ENCODE measurements at regions not wholly inside any gene's neighbourhood (a gene's known extent, or its start where the extent isn't known, plus 50 kb on each side); places are given as distances from the start of the nearest gene placed in this dataset.

- Histone ChIP-seq H3F3A (ENCODE audit: low read depth) (no peaks in the 10 kb centered on the region), H3K9ac (no peak overlapping the region), H3K4me1 (peaks cover 14% of the 10 kb centered on the region), H3K36me3 (no peaks in the 10 kb centered on the region), H3K4me2 (no peak overlapping the region), H3K27ac (no peak overlapping the region), H3K9me3 (ENCODE audit: low read depth) (no peaks in the 10 kb centered on the region), H3K79me2 (ENCODE audit: low read depth) (no peaks in the 10 kb centered on the region), H3K27me3 (no peaks in the 10 kb centered on the region), H2AFZ (replicated peaks) (no peak overlapping the region), H3K4me3 (no peak overlapping the region), H4K20me1 (ENCODE audit: low read depth) (no peaks in the 10 kb centered on the region)
- Mint-ChIP-seq H3K4me3 (no peak overlapping the region), H3K27me3 (ENCODE audit: insufficient read depth, low read depth) (peaks cover 3% of the 10 kb centered on the region), H3K27ac (no peak overlapping the region), H3K36me3 (no peaks in the 10 kb centered on the region), H3K9me3 (no peaks in the 10 kb centered on the region), H3K4me1 (peaks cover 37% of the 10 kb centered on the region)
- DNase-seq (ENCODE audit: low spot score): no peak
- TF ChIP-seq EZH2phosphoT487 (IDR thresholded peaks at IDR 0.05): no peak
- TF ChIP-seq CTCF (IDR thresholded peaks at IDR 0.05): no peak
- TF ChIP-seq EZH2 (IDR thresholded peaks at IDR 0.05): no peak
These were observed 284.1 kb upstream of the STT3B start for GRCh38 chr3:31248563-31248992.

- Mint-ChIP-seq H3K4me1 (peaks cover 37% of the 10 kb centered on the region), H3K36me3 (no peaks in the 10 kb centered on the region), H3K27ac (no peak overlapping the region), H3K27me3 (ENCODE audit: insufficient read depth, low read depth) (peaks cover 5% of the 10 kb centered on the region), H3K9me3 (peaks cover 2% of the 10 kb centered on the region), H3K4me3 (no peak overlapping the region)
- no peak overlapping the region for H3K27ac ChIP-seq
- no peak for DNase-seq (ENCODE audit: low spot score)
- no peaks in the 10 kb centered on the region for H4K20me1 ChIP-seq (ENCODE audit: low read depth)
- TF ChIP-seq EZH2phosphoT487 (IDR thresholded peaks at IDR 0.05) (no peak), CTCF (IDR thresholded peaks at IDR 0.05) (no peak), EZH2 (IDR thresholded peaks at IDR 0.05) (no peak)
- peaks cover 14% of the 10 kb centered on the region for H3K4me1 ChIP-seq
- H3K79me2 ChIP-seq (ENCODE audit: low read depth): no peaks in the 10 kb centered on the region
- H3K4me2 ChIP-seq: no peak overlapping the region
- no peaks in the 10 kb centered on the region for H3K36me3 ChIP-seq
- no peak overlapping the region for H3K9ac ChIP-seq
- H3F3A ChIP-seq (ENCODE audit: low read depth): no peaks in the 10 kb centered on the region
- no peaks in the 10 kb centered on the region for H3K27me3 ChIP-seq
- H2AFZ ChIP-seq (replicated peaks): no peak overlapping the region
- H3K4me3 ChIP-seq: no peak overlapping the region
- H3K9me3 ChIP-seq (ENCODE audit: low read depth): no peaks in the 10 kb centered on the region
These were observed 283.2 kb upstream of the STT3B start for GRCh38 chr3:31249545-31249944.

GRCh38 chr3:31250116-31250777 lies 282.5 kb upstream of the STT3B start:
- no peaks in the 10 kb centered on the region for H3K79me2 ChIP-seq (ENCODE audit: low read depth)
- H3K4me3 Mint-ChIP-seq: no peak overlapping the region
- TF ChIP-seq EZH2phosphoT487 (IDR thresholded peaks at IDR 0.05): no peak
- TF ChIP-seq EZH2 (IDR thresholded peaks at IDR 0.05): no peak
- TF ChIP-seq CTCF (IDR thresholded peaks at IDR 0.05): no peak
- peaks cover 2% of the 10 kb centered on the region for H3K9me3 Mint-ChIP-seq
- peaks cover 14% of the 10 kb centered on the region for H3K4me1 ChIP-seq
- H3K36me3 Mint-ChIP-seq: no peaks in the 10 kb centered on the region
- no peaks in the 10 kb centered on the region for H3K36me3 ChIP-seq
- peaks cover 31% of the 10 kb centered on the region for H3K4me1 Mint-ChIP-seq
- H3K27ac Mint-ChIP-seq: no peak overlapping the region
- H3K9ac ChIP-seq: no peak overlapping the region
- H3K27ac ChIP-seq: no peak overlapping the region
- H4K20me1 ChIP-seq (ENCODE audit: low read depth): no peaks in the 10 kb centered on the region
- no peaks in the 10 kb centered on the region for H3F3A ChIP-seq (ENCODE audit: low read depth)
- no peak for DNase-seq (ENCODE audit: low spot score)
- no peak overlapping the region for H3K4me2 ChIP-seq
- H3K27me3 Mint-ChIP-seq (ENCODE audit: insufficient read depth, low read depth): peaks cover 5% of the 10 kb centered on the region
- no peaks in the 10 kb centered on the region for H3K27me3 ChIP-seq
- H3K4me3 ChIP-seq: no peak overlapping the region
- peak overlapping the region; percentile 12 for H2AFZ ChIP-seq (replicated peaks)
- H3K9me3 ChIP-seq (ENCODE audit: low read depth): no peaks in the 10 kb centered on the region

All from neural progenitor cell (in vitro differentiated cells).